GM12878 (cell line): ENCODE measurements at regions not wholly inside any gene's neighbourhood (a gene's known extent, or its start where the extent isn't known, plus 50 kb on each side); places are given as distances from the start of the nearest gene placed in this dataset.

Experiments used
- ASH2L ChIP-seq: fragments of 300-600, 200-600 bp; sonication (generic); IDR thresholded peaks from 2 replicates; pipeline ENCODE4 v1.6.1; 2017; ENCODE audit warnings: low read depth, mild to moderate bottlenecking, borderline replicate concordance
- BACH1 ChIP-seq: fragments of 450-650 bp; IDR thresholded peaks from 2 replicates; pipeline ENCODE4 v1.6.1; 2017; ENCODE audit warnings: mild to moderate bottlenecking, borderline replicate concordance
- BCL11A ChIP-seq: IDR thresholded peaks from 2 replicates; pipeline ENCODE4 v1.6.1; 2011; ENCODE audit warnings: low read depth, low read length
- CREM ChIP-seq: IDR thresholded peaks from 2 replicates; pipeline ENCODE4 v1.6.1; 2014; ENCODE audit warnings: antibody characterized with exemption, low read depth
- EGR1 ChIP-seq, 2 experiments: IDR thresholded peaks; 1 replicate in 1 of 2; 2 replicates in 1 of 2; pipeline ENCODE4 v1.6.1; 2011 to 2012; ENCODE audit warnings: low read depth in 2 of 2, low read length in 2 of 2, borderline replicate concordance in 1 of 2, mild to moderate bottlenecking in 1 of 2, moderate library complexity in 1 of 2
- EP300 ChIP-seq, 2 experiments: fragments of 150-350 bp in 1 of 2; IDR thresholded peaks; 2 replicates each; pipeline ENCODE4 v1.6.1; 2011 to 2012; ENCODE audit warnings: low read depth in 2 of 2, low read length in 2 of 2, borderline replicate concordance in 1 of 2, improper control_type of control experiment in 1 of 2, inconsistent platforms in 1 of 2; ENCODE audit not compliant: control insufficient read depth in 1 of 2
- FOXM1 ChIP-seq: IDR thresholded peaks from 2 replicates; pipeline ENCODE4 v1.6.1; 2012; ENCODE audit warnings: low read depth, mild to moderate bottlenecking, inconsistent platforms, low read length, moderate library complexity
- GATAD2B ChIP-seq: fragments of 450-650 bp; conservative IDR thresholded peaks from 2 replicates; pipeline ENCODE4 v1.6.1; 2017; ENCODE audit warnings: low read depth, mild to moderate bottlenecking, moderate library complexity
- HDAC6 ChIP-seq: fragments of 200-600 bp; sonication (generic); IDR thresholded peaks from one replicate; pipeline ENCODE4 v1.8.0; 2017; ENCODE audit warnings: antibody characterized with exemption; ENCODE audit not compliant: unreplicated experiment
- MXI1 ChIP-seq: fragments of 150-350 bp; IDR thresholded peaks from 2 replicates; pipeline ENCODE4 v1.6.1; 2011; ENCODE audit warnings: low read depth, mild to moderate bottlenecking, inconsistent platforms, low read length, improper control_type of control experiment
- NRF1 ChIP-seq: conservative IDR thresholded peaks from 2 replicates; pipeline ENCODE4 v1.6.1; 2011; ENCODE audit warnings: mild to moderate bottlenecking, low read depth, low read length, improper control_type of control experiment
- RCOR1 ChIP-seq: conservative IDR thresholded peaks from 2 replicates; pipeline ENCODE4 v1.6.1; 2012; ENCODE audit warnings: low read depth, low read length, improper control_type of control experiment
- RUNX3 ChIP-seq: IDR thresholded peaks from 2 replicates; pipeline ENCODE4 v1.6.1; 2012; ENCODE audit warnings: low read length, inconsistent platforms
- SIN3A ChIP-seq: IDR thresholded peaks from 2 replicates; pipeline ENCODE4 v1.6.1; 2012; ENCODE audit warnings: low read depth, low read length, improper control_type of control experiment
- SIX5 ChIP-seq: IDR thresholded peaks from 2 replicates; pipeline ENCODE4 v1.6.1; 2011; ENCODE audit warnings: mild to moderate bottlenecking, low read depth, low read length, moderate library complexity; ENCODE audit not compliant: severe bottlenecking
- SREBF1 ChIP-seq: IDR thresholded peaks from 2 replicates; pipeline ENCODE4 v1.6.1; 2012; ENCODE audit warnings: mild to moderate bottlenecking, low read length
- SREBF2 ChIP-seq: IDR thresholded peaks from 2 replicates; pipeline ENCODE4 v1.6.1; 2012; ENCODE audit warnings: mild to moderate bottlenecking, low read length
- STAT3 ChIP-seq: IDR thresholded peaks from 2 replicates; pipeline ENCODE4 v1.6.1; 2011; ENCODE audit warnings: low read depth, low read length, improper control_type of control experiment
- ZNF24 ChIP-seq: fragments of 450-650 bp; IDR thresholded peaks from 2 replicates; pipeline ENCODE4 v1.6.1; 2017; ENCODE audit warnings: antibody characterized with exemption, mild to moderate bottlenecking
- ZNF687 ChIP-seq: fragments of 450-650 bp; IDR thresholded peaks from 2 replicates; pipeline ENCODE4 v1.6.1; 2017; ENCODE audit warnings: mild to moderate bottlenecking, moderate library complexity
- TF ChIP-seq, protein P1 (sequence below): fragments of 450-650 bp; IDR thresholded peaks from 2 replicates; pipeline ENCODE4 v1.6.1; 2016; ENCODE audit warnings: mild to moderate bottlenecking
- TF ChIP-seq, protein P2 (sequence below): fragments of 450-650 bp; IDR thresholded peaks from 2 replicates; pipeline ENCODE4 v1.6.1; 2017; ENCODE audit warnings: borderline replicate concordance
- TF ChIP-seq, protein P3 (sequence below): fragments of 450-650 bp; IDR thresholded peaks from 2 replicates; pipeline ENCODE4 v1.6.1; 2018; ENCODE audit warnings: mild to moderate bottlenecking, low read depth, moderate library complexity; ENCODE audit not compliant: partially characterized antibody

DNA sequence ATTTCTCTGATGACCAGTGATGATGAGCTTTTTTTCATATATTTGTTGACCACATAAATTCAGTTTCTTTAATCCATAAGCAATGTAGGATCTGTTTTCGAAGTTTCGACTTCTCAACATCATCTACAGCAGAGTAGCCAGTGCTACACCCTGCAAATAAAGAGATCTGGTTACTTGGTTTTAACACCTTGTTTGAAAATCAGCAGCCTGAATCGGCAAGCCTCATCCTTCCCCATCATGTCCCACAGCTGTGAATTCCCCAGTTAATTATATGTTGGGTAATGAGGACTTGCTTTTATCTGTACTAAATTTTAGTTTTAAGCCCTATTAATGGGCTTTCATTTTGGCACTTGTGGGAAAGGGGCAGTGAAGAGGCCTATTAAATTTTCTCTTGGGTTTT lies 80.6 kb downstream of the BMP2 start (continued):
- TF ChIP-seq CREM (no peak), GATAD2B (peak; percentile 77), BACH1 (peak; percentile 49; the same call in 1 of the 2 replicates), SREBF1 (no peak), RUNX3 (no peak), ASH2L (no peak), ZNF24 (no peak), SIN3A (no peak), NRF1 (no peak), EP300 (IDR thresholded peaks at IDR 0.05; ENCODE audit: borderline replicate concordance in 1 of 2, control insufficient read depth in 1 of 2, low read depth in 2 of 2, low read length in 2 of 2) (peak; percentile 28 to 51; a peak in 1 of 4 replicates), FOXM1 (no peak), SREBF2 (no peak), HDAC6 (no peak), EGR1 (IDR thresholded peaks at IDR 0.05; ENCODE audit: borderline replicate concordance in 1 of 2, low read depth in 2 of 2, low read length in 2 of 2) (no peak), BCL11A (peak; percentile 17; the same call in 1 of the 2 replicates), STAT3 (no peak), ZNF687 (0 out of 2 replicates have a peak, but pooled peaks have one; percentile 25), MXI1 (no peak), RCOR1 (no peak), SIX5 (no peak)
- TF ChIP-seq, protein P1, sequence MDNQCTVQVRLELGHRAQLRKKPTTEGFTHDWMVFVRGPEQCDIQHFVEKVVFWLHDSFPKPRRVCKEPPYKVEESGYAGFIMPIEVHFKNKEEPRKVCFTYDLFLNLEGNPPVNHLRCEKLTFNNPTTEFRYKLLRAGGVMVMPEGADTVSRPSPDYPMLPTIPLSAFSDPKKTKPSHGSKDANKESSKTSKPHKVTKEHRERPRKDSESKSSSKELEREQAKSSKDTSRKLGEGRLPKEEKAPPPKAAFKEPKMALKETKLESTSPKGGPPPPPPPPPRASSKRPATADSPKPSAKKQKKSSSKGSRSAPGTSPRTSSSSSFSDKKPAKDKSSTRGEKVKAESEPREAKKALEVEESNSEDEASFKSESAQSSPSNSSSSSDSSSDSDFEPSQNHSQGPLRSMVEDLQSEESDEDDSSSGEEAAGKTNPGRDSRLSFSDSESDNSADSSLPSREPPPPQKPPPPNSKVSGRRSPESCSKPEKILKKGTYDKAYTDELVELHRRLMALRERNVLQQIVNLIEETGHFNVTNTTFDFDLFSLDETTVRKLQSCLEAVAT: peak; percentile 62; the same call in 1 of the 2 replicates
- TF ChIP-seq, protein P2, sequence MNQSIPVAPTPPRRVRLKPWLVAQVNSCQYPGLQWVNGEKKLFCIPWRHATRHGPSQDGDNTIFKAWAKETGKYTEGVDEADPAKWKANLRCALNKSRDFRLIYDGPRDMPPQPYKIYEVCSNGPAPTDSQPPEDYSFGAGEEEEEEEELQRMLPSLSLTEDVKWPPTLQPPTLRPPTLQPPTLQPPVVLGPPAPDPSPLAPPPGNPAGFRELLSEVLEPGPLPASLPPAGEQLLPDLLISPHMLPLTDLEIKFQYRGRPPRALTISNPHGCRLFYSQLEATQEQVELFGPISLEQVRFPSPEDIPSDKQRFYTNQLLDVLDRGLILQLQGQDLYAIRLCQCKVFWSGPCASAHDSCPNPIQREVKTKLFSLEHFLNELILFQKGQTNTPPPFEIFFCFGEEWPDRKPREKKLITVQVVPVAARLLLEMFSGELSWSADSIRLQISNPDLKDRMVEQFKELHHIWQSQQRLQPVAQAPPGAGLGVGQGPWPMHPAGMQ: no peak
- TF ChIP-seq, protein P3, sequence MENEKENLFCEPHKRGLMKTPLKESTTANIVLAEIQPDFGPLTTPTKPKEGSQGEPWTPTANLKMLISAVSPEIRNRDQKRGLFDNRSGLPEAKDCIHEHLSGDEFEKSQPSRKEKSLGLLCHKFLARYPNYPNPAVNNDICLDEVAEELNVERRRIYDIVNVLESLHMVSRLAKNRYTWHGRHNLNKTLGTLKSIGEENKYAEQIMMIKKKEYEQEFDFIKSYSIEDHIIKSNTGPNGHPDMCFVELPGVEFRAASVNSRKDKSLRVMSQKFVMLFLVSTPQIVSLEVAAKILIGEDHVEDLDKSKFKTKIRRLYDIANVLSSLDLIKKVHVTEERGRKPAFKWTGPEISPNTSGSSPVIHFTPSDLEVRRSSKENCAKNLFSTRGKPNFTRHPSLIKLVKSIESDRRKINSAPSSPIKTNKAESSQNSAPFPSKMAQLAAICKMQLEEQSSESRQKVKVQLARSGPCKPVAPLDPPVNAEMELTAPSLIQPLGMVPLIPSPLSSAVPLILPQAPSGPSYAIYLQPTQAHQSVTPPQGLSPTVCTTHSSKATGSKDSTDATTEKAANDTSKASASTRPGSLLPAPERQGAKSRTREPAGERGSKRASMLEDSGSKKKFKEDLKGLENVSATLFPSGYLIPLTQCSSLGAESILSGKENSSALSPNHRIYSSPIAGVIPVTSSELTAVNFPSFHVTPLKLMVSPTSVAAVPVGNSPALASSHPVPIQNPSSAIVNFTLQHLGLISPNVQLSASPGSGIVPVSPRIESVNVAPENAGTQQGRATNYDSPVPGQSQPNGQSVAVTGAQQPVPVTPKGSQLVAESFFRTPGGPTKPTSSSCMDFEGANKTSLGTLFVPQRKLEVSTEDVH: no peak
